GM20000 (cell line): ENCODE measurements at regions not wholly inside any gene's neighbourhood (a gene's known extent, or its start where the extent isn't known, plus 50 kb on each side); places are given as distances from the start of the nearest gene placed in this dataset.
"Not testable (repeated sequence)": the region's sequence is repeated elsewhere in the genome, so short reads cannot be mapped to it uniquely, and the experiment has no call there.

ENCODE experiments used
- DNase-seq: peaks from one replicate; pipeline ENCODE4 v3.0.0; 2012; ENCODE audit warnings: low spot score
- TF ChIP-seq, protein P1 (sequence below): IDR thresholded peaks from 2 replicates; pipeline ENCODE4 v1.5.1; 2012; ENCODE audit warnings: mild to moderate bottlenecking, control low read depth; ENCODE audit errors: extremely low read depth, missing control alignments

- no peak for DNase-seq
- TF ChIP-seq, protein P1, sequence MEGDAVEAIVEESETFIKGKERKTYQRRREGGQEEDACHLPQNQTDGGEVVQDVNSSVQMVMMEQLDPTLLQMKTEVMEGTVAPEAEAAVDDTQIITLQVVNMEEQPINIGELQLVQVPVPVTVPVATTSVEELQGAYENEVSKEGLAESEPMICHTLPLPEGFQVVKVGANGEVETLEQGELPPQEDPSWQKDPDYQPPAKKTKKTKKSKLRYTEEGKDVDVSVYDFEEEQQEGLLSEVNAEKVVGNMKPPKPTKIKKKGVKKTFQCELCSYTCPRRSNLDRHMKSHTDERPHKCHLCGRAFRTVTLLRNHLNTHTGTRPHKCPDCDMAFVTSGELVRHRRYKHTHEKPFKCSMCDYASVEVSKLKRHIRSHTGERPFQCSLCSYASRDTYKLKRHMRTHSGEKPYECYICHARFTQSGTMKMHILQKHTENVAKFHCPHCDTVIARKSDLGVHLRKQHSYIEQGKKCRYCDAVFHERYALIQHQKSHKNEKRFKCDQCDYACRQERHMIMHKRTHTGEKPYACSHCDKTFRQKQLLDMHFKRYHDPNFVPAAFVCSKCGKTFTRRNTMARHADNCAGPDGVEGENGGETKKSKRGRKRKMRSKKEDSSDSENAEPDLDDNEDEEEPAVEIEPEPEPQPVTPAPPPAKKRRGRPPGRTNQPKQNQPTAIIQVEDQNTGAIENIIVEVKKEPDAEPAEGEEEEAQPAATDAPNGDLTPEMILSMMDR: no peak
Observed at GRCh38 chr11:24264868-24265267, 232.0 kb upstream of the LUZP2 start.

DNA sequence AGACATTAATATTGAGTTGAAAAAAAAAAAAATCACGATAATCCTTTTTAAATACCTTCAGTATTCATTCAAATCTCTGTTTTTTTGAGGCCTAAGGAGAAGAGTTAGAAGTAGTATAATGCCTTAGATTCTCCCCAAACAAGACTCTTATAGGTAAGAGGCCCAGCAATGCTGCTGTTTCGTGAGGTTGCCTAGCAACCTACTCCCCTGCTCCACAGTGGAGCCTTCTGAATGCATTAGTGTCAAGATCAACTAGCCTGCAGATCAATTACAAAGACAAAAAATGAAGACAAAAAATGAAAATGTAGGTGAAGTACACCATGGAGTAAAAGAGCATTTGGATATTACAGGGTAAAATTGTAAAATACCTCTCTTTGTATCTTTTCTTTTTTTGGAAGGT is 229.8 kb upstream of the LUZP2 start:
- TF ChIP-seq, protein P1: no peak
- no peak for DNase-seq

GRCh38 chr11:24271798-24272197 is 225.1 kb upstream of the LUZP2 start:
- no peak for DNase-seq
- TF ChIP-seq, protein P1: no peak

DNA sequence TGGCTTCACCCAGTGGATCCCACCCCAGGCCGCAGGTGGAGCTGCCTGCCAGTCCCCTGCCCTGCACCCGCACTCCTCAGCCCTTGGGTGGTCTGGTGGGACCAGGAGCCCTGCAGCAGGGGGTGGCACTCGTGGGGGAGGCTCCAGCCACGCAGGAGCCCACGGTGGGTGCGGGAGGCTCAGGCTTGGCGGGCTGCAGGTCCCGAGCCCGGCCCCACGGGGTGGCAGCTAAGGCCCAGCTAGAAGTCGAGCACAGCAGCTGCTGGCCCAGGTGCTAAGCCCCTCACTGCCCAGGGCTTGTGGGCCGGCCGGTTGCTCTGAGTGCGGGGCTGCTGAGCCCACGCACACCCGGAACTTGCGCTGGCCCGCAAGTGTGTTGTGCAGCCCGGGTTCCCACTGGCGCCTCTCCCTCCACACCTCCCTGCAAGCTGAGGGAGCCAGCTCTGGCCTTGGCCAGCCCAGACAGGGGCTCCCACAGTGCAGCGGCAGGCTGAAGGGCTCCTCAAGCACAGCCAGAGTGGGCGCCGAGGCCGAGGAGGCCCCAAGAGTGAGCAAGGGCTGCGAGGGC is 222.6 kb upstream of the LUZP2 start:
- DNase-seq: not testable (repeated sequence)

- TF ChIP-seq, protein P1: no peak
- DNase-seq: no peak
Observed at GRCh38 chr11:24286238-24286637, 210.6 kb upstream of the LUZP2 start.

DNA sequence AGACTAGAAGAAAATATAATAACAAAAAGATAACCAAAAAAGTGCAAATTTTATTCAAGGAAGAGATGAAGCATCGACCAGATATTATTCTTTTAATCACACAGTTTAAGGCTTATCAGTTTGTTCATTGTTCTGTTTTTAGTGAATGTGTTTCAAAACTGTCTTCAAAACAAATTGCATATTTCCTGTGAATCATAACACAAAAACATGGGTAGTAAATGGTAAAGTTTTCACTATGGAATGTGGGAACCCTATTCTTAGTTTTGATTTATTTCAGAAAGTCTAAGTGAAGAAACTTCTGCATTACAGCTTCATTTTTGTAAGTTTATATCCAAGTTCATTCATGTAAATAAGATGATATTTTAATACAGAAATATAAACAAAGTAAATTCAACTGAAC is 207.6 kb upstream of the LUZP2 start:
- no peak for DNase-seq
- TF ChIP-seq, protein P1: no peak

GRCh38 chr11:24293964-24294363 is 202.9 kb upstream of the LUZP2 start:
- DNase-seq: no peak

DNA sequence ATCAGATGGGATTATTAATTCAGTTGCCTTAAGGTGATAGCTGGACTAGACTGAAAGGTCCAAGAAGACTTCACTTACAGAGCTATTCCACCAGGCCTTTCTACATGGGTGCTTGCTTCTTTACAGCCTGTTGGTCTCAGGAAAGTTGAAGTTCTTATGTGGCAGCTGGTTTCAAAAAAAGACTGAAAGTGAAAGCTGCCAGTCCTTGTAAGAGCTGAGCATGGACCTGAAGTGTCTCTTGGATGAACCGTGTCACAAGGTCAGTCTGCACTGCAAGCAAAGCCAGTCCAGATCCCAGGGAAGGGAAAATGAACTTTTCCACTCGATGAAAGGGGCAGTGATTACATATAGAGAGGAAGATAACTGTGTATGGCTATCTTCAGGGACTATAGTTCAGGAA is 201.5 kb upstream of the LUZP2 start:
- no peak for DNase-seq
- TF ChIP-seq, protein P1: no peak

More at GRCh38 chr11:24293964-24294363, 202.9 kb upstream of the LUZP2 start:
- TF ChIP-seq, protein P1: no peak
